Vagina (tissue), 2 donors: ENCODE measurements at regions not wholly inside any gene's neighbourhood (a gene's known extent, or its start where the extent isn't known, plus 50 kb on each side); places are given as distances from the start of the nearest gene placed in this dataset.

Source experiments
- DNase-seq, 2 donors: peaks; one replicate each; pipeline ENCODE4 v3.0.0-alpha.2; 2017; ENCODE audit errors: extremely low spot score in 2 of 2
- H3K27ac ChIP-seq: fragments of 200-600 bp; sonication (generic); one replicate; pipeline ENCODE4 v1.5.1; 2019
- H3K27me3 ChIP-seq: fragments of 200-600 bp; sonication (generic); one replicate; pipeline ENCODE4 v1.5.1; 2019
- H3K36me3 ChIP-seq, 2 donors: fragments of 200-600 bp; sonication (generic); one replicate each; pipeline ENCODE4 v1.5.1; 2017 to 2019
- H3K4me1 ChIP-seq: fragments of 200-600 bp; sonication (generic); one replicate; pipeline ENCODE4 v1.5.1; 2019
- H3K4me3 ChIP-seq, 2 donors: fragments of 200-600 bp; sonication (generic); 1 replicate in 1 of 2; 2 replicates in 1 of 2; pipeline ENCODE4 v1.5.1; 2016 to 2019
- H3K9me3 ChIP-seq: fragments of 200-600 bp; sonication (generic); one replicate; pipeline ENCODE4 v1.5.1; 2019
- POLR2A ChIP-seq, 2 donors: fragments of 450-650 bp; IDR thresholded peaks; one replicate each; pipeline ENCODE4 v1.6.1; 2017; ENCODE audit warnings: antibody characterized with exemption in 2 of 2, mild to moderate bottlenecking in 2 of 2, moderate library complexity in 2 of 2
- POLR2AphosphoS5 ChIP-seq, 2 donors: sonication (generic); formaldehyde crosslinking; IDR thresholded peaks; one replicate each; pipeline ENCODE4 v1.9.0; 2017; ENCODE audit warnings: antibody characterized with exemption in 2 of 2, mild to moderate bottlenecking in 2 of 2, low read depth in 1 of 2; ENCODE audit not compliant: insufficient read depth in 1 of 2
- intact Hi-C: fragments of 100-400 bp; cut with DNase I; formaldehyde crosslinking; loops from one replicate; pipeline ENCODE4 v1.15.1; 2023
- TF ChIP-seq, protein P1 (sequence below), 3 experiments: fragments of 450-650 bp in 2 of 3; fragments of 200-600 bp in 1 of 3; sonication (generic) in 1 of 3; IDR thresholded peaks; one replicate each; pipeline ENCODE4 v1.5.1; 2017 to 2019; ENCODE audit warnings: antibody characterized with exemption in 3 of 3, mild to moderate bottlenecking in 2 of 3, moderate library complexity in 2 of 3

DNA sequence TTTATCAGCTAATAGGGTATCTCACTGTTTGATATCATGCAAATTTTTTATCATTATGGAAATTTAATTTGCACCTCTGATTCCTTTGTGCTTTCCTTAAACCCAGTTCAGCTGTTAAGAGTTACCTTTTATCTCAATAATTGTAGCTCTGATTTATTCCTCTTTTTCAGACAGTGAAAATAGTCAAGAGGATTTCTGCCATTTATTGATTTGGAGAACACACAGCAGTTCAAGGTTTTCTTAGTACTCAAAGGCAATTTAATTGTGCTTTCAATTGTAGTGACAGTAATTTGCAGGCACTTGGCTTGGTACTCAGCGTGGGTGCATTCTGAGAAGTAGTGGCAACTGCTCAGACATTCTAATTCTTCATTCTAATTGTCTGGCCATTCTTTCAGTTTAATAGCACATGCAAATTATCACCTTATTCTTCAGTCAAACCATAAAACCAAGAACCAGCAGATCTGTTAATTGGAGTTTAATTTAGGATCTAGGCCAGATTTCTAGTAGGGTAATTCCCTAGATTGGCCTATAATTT is 709.3 kb downstream of the RPS29 start:
- intact Hi-C loops: no loop called here
- no peak overlapping the region for H3K4me3 ChIP-seq
- H3K27ac ChIP-seq: no peak overlapping the region
- no peaks in the 10 kb centered on the region for H3K4me1 ChIP-seq
- TF ChIP-seq POLR2A (IDR thresholded peaks at IDR 0.05): no peak
- no peak for TF ChIP-seq POLR2AphosphoS5 (IDR thresholded peaks at IDR 0.05; ENCODE audit: insufficient read depth in 1 of 2, low read depth in 1 of 2)
- TF ChIP-seq, protein P1, sequence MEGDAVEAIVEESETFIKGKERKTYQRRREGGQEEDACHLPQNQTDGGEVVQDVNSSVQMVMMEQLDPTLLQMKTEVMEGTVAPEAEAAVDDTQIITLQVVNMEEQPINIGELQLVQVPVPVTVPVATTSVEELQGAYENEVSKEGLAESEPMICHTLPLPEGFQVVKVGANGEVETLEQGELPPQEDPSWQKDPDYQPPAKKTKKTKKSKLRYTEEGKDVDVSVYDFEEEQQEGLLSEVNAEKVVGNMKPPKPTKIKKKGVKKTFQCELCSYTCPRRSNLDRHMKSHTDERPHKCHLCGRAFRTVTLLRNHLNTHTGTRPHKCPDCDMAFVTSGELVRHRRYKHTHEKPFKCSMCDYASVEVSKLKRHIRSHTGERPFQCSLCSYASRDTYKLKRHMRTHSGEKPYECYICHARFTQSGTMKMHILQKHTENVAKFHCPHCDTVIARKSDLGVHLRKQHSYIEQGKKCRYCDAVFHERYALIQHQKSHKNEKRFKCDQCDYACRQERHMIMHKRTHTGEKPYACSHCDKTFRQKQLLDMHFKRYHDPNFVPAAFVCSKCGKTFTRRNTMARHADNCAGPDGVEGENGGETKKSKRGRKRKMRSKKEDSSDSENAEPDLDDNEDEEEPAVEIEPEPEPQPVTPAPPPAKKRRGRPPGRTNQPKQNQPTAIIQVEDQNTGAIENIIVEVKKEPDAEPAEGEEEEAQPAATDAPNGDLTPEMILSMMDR (IDR thresholded peaks at IDR 0.05): no peak
- no peaks in the 10 kb centered on the region for H3K27me3 ChIP-seq
- H3K36me3 ChIP-seq: no peaks in the 10 kb centered on the region
- no peak for DNase-seq
- no peaks in the 10 kb centered on the region for H3K9me3 ChIP-seq

DNA sequence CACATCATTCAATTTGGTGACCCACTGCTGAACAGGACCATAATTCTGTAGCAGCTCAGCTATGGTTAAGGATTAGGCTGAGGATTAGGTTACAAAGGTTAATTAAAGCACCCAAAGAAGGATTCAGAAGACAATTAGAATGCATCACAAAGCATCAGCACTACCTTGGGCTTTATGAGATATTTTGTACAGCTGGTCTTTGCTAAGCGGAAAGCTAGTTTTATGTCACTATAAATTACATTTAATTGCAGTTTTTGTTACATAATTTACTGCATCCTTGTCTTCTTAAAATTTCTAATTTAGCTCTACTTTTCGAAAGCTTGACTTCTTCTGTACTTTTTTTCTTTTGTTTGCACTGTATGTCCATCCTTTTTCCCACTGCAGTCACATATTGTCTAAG is 711.5 kb downstream of the RPS29 start:
- no peak overlapping the region for H3K27ac ChIP-seq
- no peaks in the 10 kb centered on the region for H3K9me3 ChIP-seq
- no peaks in the 10 kb centered on the region for H3K27me3 ChIP-seq
- H3K36me3 ChIP-seq: no peaks in the 10 kb centered on the region
- intact Hi-C loops: no loop called here
- no peak for DNase-seq
- no peaks in the 10 kb centered on the region for H3K4me1 ChIP-seq
- TF ChIP-seq POLR2A (IDR thresholded peaks at IDR 0.05): no peak
- no peak overlapping the region for H3K4me3 ChIP-seq

DNA sequence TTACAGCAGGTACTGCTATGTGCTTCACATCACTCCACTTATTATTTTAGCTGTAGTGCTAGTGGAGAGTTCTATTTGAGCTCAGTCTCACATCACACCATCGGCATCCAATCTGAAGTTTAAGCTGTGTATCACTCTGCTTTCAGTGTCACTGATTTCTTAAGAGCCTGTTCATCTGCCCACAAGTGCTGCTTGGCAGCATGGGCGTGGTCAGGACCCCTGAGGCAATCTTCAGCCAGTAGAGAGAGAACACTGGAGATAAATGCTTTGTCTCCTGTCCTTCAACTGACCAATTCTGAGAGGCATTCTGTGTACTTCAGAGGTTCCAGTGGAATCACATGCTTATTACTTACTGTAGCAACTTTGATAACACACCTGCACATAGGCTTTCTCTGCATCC is 728.8 kb downstream of the RPS29 start:
- intact Hi-C loops: no loop called here
- Histone ChIP-seq H3K4me1 (no peaks in the 10 kb centered on the region), H3K27me3 (no peaks in the 10 kb centered on the region), H3K27ac (no peak overlapping the region), H3K36me3 (no peaks in the 10 kb centered on the region), H3K9me3 (no peaks in the 10 kb centered on the region), H3K4me3 (no peak overlapping the region)
- TF ChIP-seq, protein P1 (IDR thresholded peaks at IDR 0.05): no peak
- TF ChIP-seq POLR2AphosphoS5 (IDR thresholded peaks at IDR 0.05; ENCODE audit: insufficient read depth in 1 of 2, low read depth in 1 of 2): no peak
- no peak for TF ChIP-seq POLR2A (IDR thresholded peaks at IDR 0.05)
- no peak for DNase-seq

DNA sequence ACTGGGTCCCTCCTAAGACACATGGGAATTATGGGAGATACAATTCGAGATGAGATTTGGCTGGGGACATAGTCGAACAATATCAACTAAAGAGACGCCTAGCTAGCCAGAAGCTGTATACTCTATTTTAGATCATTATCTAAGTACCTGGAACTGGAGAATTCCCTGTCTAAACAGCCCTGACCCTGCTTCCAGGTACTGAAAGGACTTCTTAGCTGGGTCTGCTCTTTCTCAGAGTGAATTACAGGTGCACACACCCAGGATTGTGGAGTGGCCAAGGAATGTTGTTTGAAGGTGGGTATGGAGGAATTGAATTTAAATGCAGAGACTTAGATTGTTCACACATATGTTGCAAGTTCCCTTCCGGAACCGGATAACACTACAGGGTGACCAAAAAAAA is 733.0 kb downstream of the RPS29 start:
- no peak overlapping the region for H3K4me3 ChIP-seq
- TF ChIP-seq POLR2A (IDR thresholded peaks at IDR 0.05) (no peak), POLR2AphosphoS5 (IDR thresholded peaks at IDR 0.05; ENCODE audit: insufficient read depth in 1 of 2, low read depth in 1 of 2) (no peak)
- TF ChIP-seq, protein P1 (IDR thresholded peaks at IDR 0.05): no peak
- DNase-seq: no peak
- intact Hi-C loops: no loop called here
- no peaks in the 10 kb centered on the region for H3K36me3 ChIP-seq
- H3K4me1 ChIP-seq: no peaks in the 10 kb centered on the region
- H3K9me3 ChIP-seq: no peaks in the 10 kb centered on the region
- H3K27ac ChIP-seq: no peak overlapping the region
- no peaks in the 10 kb centered on the region for H3K27me3 ChIP-seq

DNA sequence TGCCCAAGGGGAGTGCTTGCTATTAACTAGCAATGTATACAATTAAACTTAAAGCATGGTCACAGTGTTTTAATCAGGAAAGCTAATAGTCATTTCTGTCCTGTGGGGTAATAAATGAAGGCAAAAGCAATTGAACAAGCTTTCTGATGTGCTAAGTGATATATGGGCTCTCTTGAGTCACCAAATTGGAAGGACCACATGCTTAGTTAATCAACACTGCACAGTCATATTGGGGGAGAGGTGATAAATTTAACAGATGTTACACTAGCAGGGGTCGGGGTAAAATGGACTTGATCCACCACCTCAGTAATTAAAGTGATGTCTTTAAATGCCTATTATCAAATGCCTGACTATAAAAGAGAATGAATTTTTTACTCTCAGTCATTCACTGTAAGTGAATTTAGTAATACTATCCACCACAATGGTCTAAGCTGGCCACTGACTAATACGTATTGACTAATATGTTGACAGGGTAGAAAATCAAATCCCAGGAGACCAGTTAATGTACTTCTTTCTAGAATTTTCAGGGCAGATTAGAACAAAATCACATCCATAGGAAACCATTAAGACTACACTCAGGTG is 736.3 kb downstream of the RPS29 start:
- TF ChIP-seq POLR2A (IDR thresholded peaks at IDR 0.05) (no peak), POLR2AphosphoS5 (IDR thresholded peaks at IDR 0.05; ENCODE audit: insufficient read depth in 1 of 2, low read depth in 1 of 2) (no peak)
- TF ChIP-seq, protein P1 (IDR thresholded peaks at IDR 0.05): no peak
- Histone ChIP-seq H3K4me3 (no peak overlapping the region), H3K36me3 (no peaks in the 10 kb centered on the region), H3K27me3 (no peaks in the 10 kb centered on the region), H3K27ac (no peak overlapping the region), H3K4me1 (no peaks in the 10 kb centered on the region), H3K9me3 (no peaks in the 10 kb centered on the region)
- intact Hi-C loops: no loop called here
- no peak for DNase-seq
